ENCODE measurements at regions not wholly inside any gene's neighbourhood (a gene's known extent, or its start where the extent isn't known, plus 50 kb on each side); places are given as distances from the start of the nearest gene placed in this dataset.

GRCh38 chr4:170256807-170257206 lies 167.1 kb upstream of the AADAT start:
- no peak overlapping the region for H3K27ac ChIP-seq (ENCODE audit: control insufficient read depth, insufficient read depth, low read length)
- H3K36me3 ChIP-seq (ENCODE audit: control insufficient read depth in 2 of 2, extremely low read depth in 1 of 2, insufficient read depth in 2 of 2, low read length in 2 of 2): no peaks in the 10 kb centered on the region
- no peak overlapping the region for H3K9ac ChIP-seq (ENCODE audit: control insufficient read depth, extremely low read depth, insufficient read depth, low read length)
- no peak overlapping the region for H3K4me3 ChIP-seq (ENCODE audit: control insufficient read depth in 2 of 3, extremely low read depth in 1 of 3, insufficient read depth in 2 of 3, low read depth in 1 of 3, low read length in 3 of 3)
- no peaks in the 10 kb centered on the region for H3K79me2 ChIP-seq (ENCODE audit: control insufficient read depth, insufficient read depth, low read length)
- no peak overlapping the region for H2AFZ ChIP-seq (ENCODE audit: control insufficient read depth, low read length)
- H3K4me2 ChIP-seq (ENCODE audit: control insufficient read depth, extremely low read depth, insufficient read depth, low read depth, low read length): no peak overlapping the region
- dilution Hi-C loops (cut with MboI; ENCODE audit: extremely low pct_ligation_motif_present, low sequenced_read_pairs): no loop called here
- no peaks in the 10 kb centered on the region for H3K9me1 ChIP-seq (ENCODE audit: control insufficient read depth, extremely low read depth, insufficient read depth, low read length)
- H3K4me1 ChIP-seq (ENCODE audit: control insufficient read depth, extremely low read depth, insufficient read depth, low read length): peaks cover 2% of the 10 kb centered on the region
- no peak for FAIRE-seq
- H3K9me3 ChIP-seq (ENCODE audit: control insufficient read depth, low read depth, low read length): no peaks in the 10 kb centered on the region
- TF ChIP-seq CTCF (optimal IDR thresholded peaks at IDR 0.05 in 1 of 3, IDR thresholded peaks at IDR 0.05 in 1 of 3, conservative IDR thresholded peaks at IDR 0.05 in 1 of 3; ENCODE audit: extremely low read depth in 1 of 3, insufficient read depth in 2 of 3, low read length in 3 of 3) (no peak), EZH2 (IDR thresholded peaks at IDR 0.05; ENCODE audit: low read length) (no peak)
- no peak for DNase-seq (ENCODE audit: low read depth, low spot score)
- H3K27me3 ChIP-seq (ENCODE audit: control insufficient read depth, extremely low read depth, insufficient read depth, low read length): no peaks in the 10 kb centered on the region
- H4K20me1 ChIP-seq (ENCODE audit: control insufficient read depth, extremely low read depth, insufficient read depth, low read length): no peaks in the 10 kb centered on the region

- FAIRE-seq: no peak
- dilution Hi-C loops (cut with MboI; ENCODE audit: extremely low pct_ligation_motif_present, low sequenced_read_pairs): no loop called here
These were observed 158.8 kb upstream of the AADAT start for GRCh38 chr4:170248576-170248975.

More at GRCh38 chr4:170248576-170248975, 158.8 kb upstream of the AADAT start:
- no peak overlapping the region for H3K4me3 ChIP-seq (ENCODE audit: control insufficient read depth in 2 of 3, extremely low read depth in 1 of 3, insufficient read depth in 2 of 3, low read depth in 1 of 3, low read length in 3 of 3)
- no peaks in the 10 kb centered on the region for H3K36me3 ChIP-seq (ENCODE audit: control insufficient read depth in 2 of 2, extremely low read depth in 1 of 2, insufficient read depth in 2 of 2, low read length in 2 of 2)
- H3K79me2 ChIP-seq (ENCODE audit: control insufficient read depth, insufficient read depth, low read length): no peaks in the 10 kb centered on the region
- no peak overlapping the region for H2AFZ ChIP-seq (ENCODE audit: control insufficient read depth, low read length)
- DNase-seq (ENCODE audit: low read depth, low spot score): peak; percentile 23
- H3K27ac ChIP-seq (ENCODE audit: control insufficient read depth, insufficient read depth, low read length): no peak overlapping the region
- no peak overlapping the region for H3K9ac ChIP-seq (ENCODE audit: control insufficient read depth, extremely low read depth, insufficient read depth, low read length)
- no peak for TF ChIP-seq CTCF (optimal IDR thresholded peaks at IDR 0.05 in 1 of 3, IDR thresholded peaks at IDR 0.05 in 1 of 3, conservative IDR thresholded peaks at IDR 0.05 in 1 of 3; ENCODE audit: extremely low read depth in 1 of 3, insufficient read depth in 2 of 3, low read length in 3 of 3)
- TF ChIP-seq EZH2 (IDR thresholded peaks at IDR 0.05; ENCODE audit: low read length): no peak
- H3K27me3 ChIP-seq (ENCODE audit: control insufficient read depth, extremely low read depth, insufficient read depth, low read length): no peaks in the 10 kb centered on the region
- H3K4me2 ChIP-seq (ENCODE audit: control insufficient read depth, extremely low read depth, insufficient read depth, low read depth, low read length): no peak overlapping the region
- H3K9me3 ChIP-seq (ENCODE audit: control insufficient read depth, low read depth, low read length): no peaks in the 10 kb centered on the region
- H3K4me1 ChIP-seq (ENCODE audit: control insufficient read depth, extremely low read depth, insufficient read depth, low read length): peaks cover 40% of the 10 kb centered on the region
- no peaks in the 10 kb centered on the region for H3K9me1 ChIP-seq (ENCODE audit: control insufficient read depth, extremely low read depth, insufficient read depth, low read length)
- no peaks in the 10 kb centered on the region for H4K20me1 ChIP-seq (ENCODE audit: control insufficient read depth, extremely low read depth, insufficient read depth, low read length)
